NCI-H2029 (cell line): ENCODE measurements at regions not wholly inside any gene's neighbourhood (a gene's known extent, or its start where the extent isn't known, plus 50 kb on each side); places are given as distances from the start of the nearest gene placed in this dataset.
"Not testable (repeated sequence)": the region's sequence is repeated elsewhere in the genome, so short reads cannot be mapped to it uniquely, and the experiment has no call there.

Source experiments
- DNase-seq: peaks from one replicate; lab custom pipeline; 2025; lab: John Stamatoyannopoulos, UW

DNA sequence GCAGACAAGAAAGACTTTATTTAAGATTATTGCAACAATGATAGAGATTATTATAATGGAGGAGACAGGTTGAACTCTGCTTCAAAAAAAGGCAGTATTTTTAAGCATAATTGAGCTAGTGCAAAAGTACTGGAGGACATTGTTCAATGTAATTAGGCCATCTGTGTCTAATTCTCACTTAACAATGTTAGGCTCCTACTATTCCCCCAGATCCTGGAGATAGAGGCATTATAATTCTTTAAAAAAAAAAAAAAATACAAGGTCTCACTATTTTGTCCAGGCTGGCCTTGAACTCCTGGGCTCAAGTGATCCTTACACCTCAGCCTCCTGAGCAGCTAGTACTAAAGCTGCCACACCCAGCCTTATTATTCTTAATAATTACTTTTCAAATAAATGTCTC, 193.4 kb upstream of the NUDT12 start:
- DNase-seq = no peak

DNA sequence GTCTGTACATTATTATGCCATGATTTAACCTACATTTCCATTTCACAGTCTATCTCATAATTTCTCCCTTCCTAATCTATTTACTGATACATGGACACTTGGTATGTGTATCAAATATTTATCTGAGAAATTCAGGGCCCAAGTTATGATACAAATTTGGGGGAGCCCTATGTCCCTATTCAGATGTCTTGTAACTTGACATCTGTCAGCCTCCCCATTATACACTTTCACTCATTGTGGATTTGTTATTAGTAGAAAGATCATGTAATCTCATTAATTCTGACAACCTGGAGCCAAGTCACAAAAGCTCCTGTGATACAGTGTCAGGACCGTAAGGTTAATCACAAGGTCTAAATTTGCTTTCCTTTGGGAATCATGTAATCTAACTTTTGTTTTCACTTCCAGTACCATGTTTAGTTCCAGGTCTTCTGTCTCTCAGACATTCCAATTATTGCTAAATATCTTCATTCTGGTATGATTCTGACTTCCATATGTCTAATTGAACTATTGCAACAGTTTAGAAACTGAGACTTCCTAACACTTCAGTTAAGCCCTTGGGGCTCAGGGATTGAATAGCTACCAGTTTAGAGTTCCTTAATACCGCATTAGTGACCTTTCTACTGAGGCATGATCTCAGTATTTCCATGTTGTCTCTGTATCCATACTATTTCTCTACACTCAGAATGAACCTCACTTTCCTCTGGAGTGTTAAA, 182.9 kb upstream of the NUDT12 start:
- no peak for DNase-seq

DNA sequence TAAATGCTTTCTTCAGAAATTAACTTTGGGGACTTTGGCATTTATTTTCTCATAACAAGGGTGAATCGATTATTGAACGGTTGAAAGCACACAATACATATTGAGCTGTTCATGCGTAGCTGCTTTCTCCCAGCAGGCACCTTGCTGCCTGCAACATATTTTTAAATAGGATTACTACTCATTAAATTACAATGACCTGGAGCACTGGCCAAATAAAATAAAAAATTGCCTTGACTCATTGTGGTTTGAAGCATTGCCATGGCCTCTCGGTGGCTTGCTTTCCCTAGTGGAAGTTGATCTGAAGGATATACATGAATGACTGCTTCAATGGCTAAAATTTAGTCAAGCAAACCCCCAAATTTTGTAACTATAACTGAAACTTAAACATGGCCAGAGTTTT, 181.6 kb upstream of the NUDT12 start:
- DNase-seq = peak; percentile 51

DNA sequence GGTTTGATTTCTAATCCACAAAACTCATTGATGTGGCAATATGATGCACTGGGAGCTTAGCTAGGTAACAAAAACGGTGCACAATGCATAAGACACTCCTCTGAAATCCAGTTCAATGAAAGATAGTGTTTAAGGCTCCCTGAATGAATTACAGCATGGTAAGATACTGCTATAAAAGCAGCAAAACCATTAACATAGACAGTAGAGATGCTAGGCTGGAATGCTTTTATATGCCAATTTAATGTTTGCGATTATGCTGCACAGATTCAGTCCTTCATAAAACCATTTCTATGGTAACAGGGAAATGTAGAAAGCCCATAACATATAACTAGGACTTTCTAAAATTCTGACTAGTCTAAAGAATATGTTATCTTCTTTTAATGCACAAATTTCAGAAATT, 180.8 kb upstream of the NUDT12 start:
- no peak for DNase-seq

DNA sequence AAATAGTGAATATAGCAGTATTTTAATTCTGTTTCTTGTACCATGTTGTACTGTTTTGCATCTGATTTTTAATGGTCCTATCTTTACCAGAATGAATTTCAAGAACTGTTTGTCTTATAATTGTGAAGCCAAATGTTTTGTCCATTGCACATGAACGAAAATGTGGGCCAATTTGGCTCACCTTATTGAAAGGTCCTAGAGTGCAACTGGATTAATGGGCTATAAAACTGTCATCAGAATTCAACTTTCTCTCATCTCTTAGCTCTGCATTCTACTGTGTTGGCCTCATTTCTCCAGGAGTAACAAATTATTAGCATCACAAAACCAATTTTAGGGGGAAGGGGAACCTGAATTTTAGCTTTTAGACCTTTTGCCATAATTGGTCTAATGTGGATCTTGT, 179.4 kb upstream of the NUDT12 start:
- DNase-seq = no peak

DNA sequence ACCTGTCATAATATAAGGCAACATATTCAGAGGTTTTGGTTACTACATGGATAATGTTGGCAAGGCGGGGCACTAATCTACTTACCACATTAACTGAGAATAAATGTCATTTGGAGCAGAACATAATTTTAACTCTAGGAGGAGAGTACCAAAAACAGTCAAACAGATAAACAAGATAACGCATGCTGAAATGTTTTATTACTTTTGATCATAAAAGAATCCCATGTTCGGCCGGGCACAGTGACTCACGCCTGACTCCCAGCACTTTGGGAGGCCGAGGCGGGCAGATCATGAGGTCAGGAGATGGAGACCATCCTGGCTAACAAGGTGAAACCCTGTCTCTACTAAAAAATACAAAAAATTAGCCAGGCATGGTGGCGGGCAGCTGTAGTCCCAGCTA, 173.8 kb upstream of the NUDT12 start:
- DNase-seq = not testable (repeated sequence)

DNA sequence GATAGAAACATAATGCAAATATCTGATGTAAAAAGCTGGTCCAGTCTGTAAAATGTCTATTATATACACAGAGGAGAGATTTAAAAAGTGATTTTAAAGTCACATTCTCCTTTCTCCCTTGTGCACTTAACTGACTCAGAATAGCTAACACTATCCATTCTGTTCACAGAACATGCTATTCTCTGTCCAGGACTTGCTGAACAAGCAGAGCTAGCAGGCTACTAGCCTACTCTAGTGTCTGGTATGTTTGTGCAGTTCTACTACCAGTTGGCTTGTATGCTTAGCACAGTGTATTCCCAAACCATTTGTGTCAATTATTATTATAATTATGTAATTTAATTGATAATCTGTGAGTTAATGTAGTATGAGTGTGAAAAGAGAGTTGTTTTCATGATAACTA, 161.7 kb upstream of the NUDT12 start:
- no peak for DNase-seq

DNA sequence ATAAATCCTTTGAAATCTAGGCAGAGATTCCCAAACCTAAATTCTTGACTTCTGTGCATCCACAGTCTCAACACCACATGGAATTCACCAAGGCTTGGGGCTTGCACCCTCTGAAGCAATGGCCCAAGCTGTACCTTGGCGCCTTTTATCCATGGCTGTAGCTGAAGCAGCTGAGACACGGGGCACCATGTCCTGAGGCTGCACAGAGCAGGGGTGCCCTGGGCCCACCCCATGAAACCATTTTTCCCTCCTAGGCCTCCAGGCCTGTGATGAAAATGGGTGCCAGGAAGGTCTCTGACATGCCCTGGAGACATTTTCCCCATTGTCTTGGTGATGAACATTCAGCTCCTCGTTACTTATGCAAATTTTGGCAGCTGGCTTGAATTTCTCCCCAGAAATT, 158.6 kb upstream of the NUDT12 start:
- DNase-seq = no peak

DNA sequence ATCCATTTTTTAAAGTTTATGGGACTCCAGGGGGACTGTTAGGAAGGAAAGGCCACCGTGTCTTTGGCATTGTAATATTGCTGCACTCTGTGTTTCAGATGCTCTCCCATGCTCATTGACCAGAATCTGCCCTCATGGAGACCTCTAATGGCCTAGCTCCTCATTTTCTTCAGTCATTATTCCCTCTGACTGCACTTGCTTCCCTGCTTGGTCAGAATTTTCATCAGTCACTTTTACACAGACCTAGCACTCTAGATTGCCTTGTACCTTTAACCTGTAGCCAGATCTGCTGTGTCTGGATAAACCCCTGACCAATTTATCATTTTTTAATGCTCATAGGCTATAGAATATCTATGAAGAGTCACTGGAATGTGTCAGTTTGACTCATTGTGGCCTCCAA, 155.5 kb upstream of the NUDT12 start:
- DNase-seq = no peak

DNA sequence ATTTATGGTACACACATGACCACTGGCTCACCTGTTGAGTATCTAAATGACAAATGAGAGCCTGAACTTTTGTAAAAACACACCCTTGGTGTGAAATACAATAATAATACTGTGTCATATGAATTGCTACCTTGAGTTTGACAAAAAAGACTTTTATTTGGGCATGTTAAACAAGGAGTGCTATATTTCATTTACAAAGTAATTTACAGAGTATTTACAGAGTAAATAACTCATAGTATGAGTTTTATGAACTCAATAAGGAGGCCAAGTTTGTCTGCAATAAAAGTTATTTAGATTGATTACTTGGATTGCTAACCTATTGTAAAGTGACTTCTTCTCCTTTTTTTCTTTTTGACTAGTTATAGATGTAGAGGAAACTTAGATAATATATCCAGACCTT, 146.0 kb upstream of the NUDT12 start:
- no peak for DNase-seq

DNA sequence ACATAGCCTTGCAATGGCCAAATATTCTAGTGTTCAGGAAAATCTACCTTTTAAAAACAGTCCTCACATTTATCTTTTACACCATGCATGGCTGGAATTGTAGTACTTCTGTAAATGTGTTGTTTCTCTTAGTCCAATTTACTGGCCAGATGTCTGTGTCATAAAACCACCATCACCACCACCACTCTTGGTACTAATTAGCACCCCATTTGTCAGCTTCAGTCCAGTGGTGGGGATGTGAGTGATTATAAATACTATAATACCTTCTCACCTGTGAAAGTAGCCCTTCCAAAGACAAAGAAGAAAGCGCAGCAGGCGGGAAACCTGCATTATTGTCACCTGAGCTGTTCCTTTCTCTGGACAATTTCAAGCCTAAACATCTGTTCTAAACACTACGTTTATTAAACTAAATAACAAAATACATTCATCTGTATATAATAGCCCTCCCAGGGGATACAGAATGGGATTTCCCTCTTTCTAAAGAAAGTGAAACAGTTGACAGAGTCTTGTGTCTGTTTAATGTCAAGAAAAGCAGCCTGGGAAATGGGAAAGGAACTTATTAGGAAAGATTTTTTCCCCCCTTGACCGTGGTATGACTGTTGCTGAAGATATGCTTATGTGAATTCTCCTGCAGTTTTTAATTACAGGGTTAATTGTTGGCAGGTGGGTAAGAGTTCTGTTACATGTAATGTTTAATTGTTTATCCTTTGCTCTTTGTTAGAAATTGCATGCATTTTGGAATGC, 144.5 kb upstream of the NUDT12 start:
- no peak for DNase-seq

DNA sequence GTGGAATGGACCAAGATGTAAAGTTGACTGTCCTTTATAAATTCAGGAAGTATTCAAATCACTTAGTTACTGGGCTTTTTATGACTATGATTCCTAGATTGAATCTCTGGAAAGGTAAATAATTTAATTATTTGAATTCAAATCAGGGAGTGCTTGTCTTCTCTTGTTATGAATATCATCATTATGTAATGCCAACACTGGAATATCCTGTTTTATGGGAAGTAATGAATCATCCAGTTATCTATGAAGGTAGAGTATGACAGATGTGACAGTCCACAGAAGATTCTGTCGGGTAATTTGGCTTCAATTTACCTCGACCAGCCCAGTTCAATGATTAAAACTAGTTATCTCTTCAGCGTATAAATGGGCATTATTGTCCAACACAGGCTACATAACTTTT, 141.0 kb upstream of the NUDT12 start:
- peak; percentile 30 for DNase-seq

DNA sequence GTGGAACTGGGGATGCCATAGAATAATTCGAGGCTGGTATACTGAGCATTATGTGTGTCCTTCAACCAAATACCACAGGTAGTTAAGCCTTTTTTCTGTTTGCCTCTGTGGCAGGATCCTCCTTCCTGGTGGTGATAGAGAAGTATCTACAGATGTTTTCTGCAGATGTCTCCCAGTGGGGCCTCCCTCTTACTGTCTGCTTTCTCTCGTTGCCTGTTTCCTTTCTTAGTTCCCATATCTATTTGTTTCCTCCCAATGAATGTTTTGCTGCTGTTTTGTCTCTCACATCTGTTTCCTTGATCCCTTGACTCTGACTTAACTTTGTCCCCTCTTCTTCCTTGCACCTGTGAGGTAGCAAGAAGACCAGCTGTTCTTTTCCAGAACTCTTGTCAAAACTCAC, 130.9 kb upstream of the NUDT12 start:
- DNase-seq = no peak

DNA sequence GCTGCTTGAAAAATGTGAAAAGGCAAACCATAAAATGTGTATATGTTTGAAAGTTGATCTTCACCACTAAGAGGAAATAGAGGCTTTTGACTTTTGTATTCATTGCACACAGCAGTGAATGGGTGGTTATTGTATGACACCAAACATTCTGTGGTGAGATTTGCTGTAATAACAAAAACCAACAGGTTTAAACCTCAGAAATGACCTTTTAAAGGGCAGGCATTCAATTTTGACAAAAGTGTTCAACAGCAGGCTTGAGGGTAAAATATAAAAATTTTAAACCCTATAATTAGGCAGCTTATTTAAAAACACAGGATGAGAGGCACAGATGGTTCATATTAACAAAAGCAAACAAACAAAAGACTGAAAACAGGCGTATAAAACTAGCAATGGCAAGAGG, 128.1 kb upstream of the NUDT12 start:
- no peak for DNase-seq

DNA sequence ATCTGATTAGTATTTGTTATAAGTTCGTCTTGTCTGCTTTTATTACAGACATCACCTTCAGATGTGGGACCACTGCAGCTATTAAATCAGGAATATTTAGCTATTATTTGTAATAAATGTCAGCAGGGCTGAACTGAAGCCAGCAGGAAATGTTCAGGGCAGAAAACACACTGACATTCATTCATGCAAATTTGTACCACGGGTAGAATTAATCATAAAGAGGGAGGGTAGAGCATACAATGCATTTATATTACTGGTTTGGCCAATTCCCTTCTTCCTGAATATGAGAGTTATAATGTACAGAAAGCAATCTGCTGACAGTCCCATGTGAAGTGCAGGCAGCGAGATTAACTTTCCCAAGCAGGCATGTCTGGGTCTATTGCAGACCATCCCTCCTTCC, 117.3 kb upstream of the NUDT12 start:
- no peak for DNase-seq

DNA sequence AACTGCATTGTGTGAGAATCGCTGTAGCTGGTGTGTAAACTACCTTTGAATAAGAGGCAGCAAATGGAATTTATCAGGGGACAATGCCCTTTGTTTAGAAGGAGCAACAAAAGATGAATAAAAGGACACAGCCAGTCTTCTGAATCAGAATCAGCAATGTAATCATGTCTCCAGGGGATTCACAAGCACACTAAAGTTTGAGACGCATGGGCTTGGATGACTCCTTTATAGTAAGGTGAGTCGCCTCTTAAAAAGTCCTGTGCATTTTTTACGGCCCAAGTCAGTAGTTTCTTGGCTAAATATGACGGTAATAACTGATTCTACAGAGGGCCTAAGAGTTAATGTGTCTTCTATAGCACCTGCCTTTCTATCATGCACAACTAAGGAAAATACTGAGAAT, 113.6 kb upstream of the NUDT12 start:
- not testable (repeated sequence) for DNase-seq

DNA sequence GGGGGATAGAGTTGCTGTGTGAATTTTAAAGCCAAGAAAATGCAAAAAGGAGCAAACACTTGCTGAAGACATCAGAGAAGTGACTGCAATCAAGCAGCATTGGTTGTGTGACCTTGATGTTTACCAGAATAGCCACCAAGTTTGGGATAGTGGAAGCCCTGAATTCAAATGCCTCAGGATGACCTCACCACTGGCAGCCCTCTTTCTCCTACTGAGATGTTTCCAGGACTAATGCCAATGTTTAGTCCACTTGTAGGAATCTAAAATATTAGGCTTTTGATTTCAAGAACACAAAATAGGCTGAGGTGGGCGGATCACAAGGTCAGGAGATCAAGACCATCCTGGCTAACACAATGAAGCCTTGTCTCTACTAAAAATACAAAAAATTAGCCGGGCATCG, 112.2 kb upstream of the NUDT12 start:
- DNase-seq = peak; percentile 53

DNA sequence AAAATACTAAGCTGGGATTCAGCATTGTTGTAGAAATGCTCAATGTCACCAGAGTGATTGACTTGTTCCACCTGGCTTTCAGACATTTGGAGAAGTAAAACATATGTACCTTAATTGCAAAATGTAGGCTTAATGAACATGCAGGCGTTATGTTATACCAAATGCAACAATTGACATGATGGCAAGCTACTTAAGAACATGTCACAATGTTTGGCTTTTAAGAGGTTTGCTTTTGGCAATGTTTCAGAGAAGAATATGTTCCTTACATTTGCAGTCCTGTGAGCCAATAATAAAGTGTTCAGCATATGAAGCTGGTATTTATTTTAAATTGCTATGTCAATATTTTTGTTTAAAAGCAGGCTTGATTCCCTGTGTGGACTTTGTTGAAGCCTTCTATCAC, 111.7 kb upstream of the NUDT12 start:
- DNase-seq = peak; percentile 68

DNA sequence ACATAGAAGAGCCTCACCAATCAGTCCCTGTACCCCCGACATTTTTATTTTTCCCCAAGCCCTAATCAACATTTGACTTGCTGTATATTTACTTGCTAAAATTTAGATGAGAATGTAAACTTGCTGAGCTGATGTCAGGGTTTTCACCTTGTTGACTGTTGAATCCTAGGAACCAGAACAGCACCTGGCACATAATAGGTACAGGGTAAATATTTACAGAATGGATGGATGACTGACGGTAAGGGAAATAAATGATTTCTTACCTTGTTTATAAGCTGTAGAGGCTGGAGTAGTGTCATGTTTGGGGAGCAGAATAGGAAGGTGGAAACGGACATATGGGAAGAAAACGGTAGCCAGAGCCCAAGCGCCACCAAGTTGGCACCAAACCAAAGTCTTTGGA, 107.0 kb upstream of the NUDT12 start:
- peak; percentile 92 for DNase-seq

DNA sequence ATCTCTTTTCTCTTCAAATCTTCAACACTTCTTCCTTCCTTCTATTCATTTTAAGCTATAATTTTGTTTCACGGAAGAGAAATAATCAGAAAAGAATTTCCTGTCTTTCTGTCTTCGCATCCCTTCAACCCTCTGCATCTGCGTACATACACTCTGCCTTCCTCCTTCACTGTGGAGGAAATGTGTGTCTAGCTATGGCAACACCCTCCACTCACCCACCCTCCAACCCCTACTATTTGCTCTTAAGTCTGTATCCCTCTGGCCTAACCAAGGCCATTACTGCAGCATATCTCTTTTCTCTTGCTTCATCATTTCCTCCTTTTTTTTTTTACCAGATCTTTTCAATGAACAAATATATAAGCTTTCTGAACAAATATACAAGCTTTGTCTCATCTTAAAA, 105.7 kb upstream of the NUDT12 start:
- peak; percentile 58 for DNase-seq

DNA sequence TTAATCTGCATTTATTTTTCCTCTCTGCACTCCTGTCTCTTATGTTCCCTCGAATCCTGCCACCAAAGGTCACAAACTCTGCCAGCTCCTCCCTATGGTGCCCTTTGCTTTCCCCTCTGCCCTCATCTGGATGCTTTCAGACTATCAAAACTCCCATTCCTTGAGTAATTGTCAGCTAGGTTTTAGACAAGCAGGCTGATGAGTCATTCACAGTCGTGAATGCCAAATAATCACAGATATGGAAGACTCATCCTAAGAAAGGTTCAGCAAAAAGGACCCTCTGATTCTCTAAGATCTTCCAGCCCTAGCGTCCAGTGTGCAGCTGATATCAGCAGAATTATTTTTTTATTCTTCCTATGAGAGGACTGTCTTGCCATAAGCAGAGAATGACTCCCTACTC, 104.5 kb upstream of the NUDT12 start:
- no peak for DNase-seq

DNA sequence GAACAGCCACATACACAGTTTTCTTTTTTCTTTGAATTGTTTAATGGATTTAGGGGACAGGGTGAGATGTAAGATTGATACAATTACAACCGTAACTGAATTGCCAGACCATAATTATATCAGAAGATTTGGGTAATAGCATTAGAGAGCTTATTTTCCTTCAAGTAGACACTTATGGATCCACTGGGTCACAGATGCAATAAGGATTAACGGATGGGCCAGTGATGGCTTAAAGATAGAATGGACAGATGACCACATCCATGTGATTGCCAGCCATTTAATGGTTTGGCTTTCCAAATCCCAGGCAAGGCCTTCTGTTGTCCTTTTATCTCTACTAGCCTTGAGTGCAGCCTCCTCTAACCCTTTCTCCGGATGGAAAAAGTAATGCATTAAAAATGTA, 94.7 kb upstream of the NUDT12 start:
- DNase-seq = no peak

DNA sequence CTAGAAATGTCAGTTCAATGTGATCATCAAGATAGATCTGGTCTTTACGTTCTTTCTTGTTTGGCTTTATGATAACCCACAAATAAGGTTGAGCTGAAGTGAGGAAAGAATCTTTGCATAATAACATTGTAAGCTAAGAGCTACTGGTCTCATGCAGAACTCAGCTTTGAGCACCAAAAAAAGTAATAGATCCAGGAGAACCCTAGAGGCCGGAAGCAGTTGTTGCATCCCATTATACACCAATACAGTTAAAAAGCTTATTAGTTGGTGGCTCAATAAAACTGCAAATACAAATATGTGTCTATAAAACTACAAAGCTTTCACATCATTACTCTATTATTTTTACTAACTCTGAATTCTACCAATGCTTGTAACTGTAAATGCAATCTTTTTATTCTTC, 85.5 kb upstream of the NUDT12 start:
- DNase-seq = no peak
